Suprapubic skin (tissue), 4 donors: ENCODE measurements at regions not wholly inside any gene's neighbourhood (a gene's known extent, or its start where the extent isn't known, plus 50 kb on each side); places are given as distances from the start of the nearest gene placed in this dataset.
"Not testable (repeated sequence)": the region's sequence is repeated elsewhere in the genome, so short reads cannot be mapped to it uniquely, and the experiment has no call there.

Experiments
- CTCF ChIP-seq, 2 donors: fragments of 200-600 bp in 1 of 2; fragments of 450-650 bp in 1 of 2; sonication (generic) in 1 of 2; IDR thresholded peaks; one replicate each; pipeline ENCODE4 v1.5.1; 2016 to 2019; ENCODE audit warnings: antibody characterized with exemption in 2 of 2, mild to moderate bottlenecking in 1 of 2, moderate library complexity in 1 of 2
- EP300 ChIP-seq: sonication (generic); formaldehyde crosslinking; IDR thresholded peaks from one replicate; pipeline ENCODE4 v1.6.1; 2017; ENCODE audit warnings: antibody characterized with exemption
- POLR2A ChIP-seq, 2 donors: fragments of 450-650 bp; IDR thresholded peaks; one replicate each; pipeline ENCODE4 v1.6.1; 2017; ENCODE audit warnings: antibody characterized with exemption in 2 of 2, mild to moderate bottlenecking in 2 of 2, moderate library complexity in 2 of 2
- POLR2AphosphoS5 ChIP-seq, 3 donors: sonication (generic); formaldehyde crosslinking; IDR thresholded peaks; one replicate each; pipeline ENCODE4 v1.6.1; 2017; ENCODE audit warnings: antibody characterized with exemption in 3 of 3

GRCh38 chr2:180235506-180235905, 228.4 kb upstream of the CWC22 start:
- not testable (repeated sequence) for TF ChIP-seq CTCF (IDR thresholded peaks at IDR 0.05); POLR2A (IDR thresholded peaks at IDR 0.05); POLR2AphosphoS5 (IDR thresholded peaks at IDR 0.05); EP300
